CD4-positive, alpha-beta T cell (primary cell): ENCODE measurements at regions not wholly inside any gene's neighbourhood (a gene's known extent, or its start where the extent isn't known, plus 50 kb on each side); places are given as distances from the start of the nearest gene placed in this dataset.

ENCODE experiments used
- ATAC-seq: fragments of 200-7000 bp; cut with Tn5 transposase; one replicate; pipeline ENCODE4 v1.10.0; 2022; ENCODE audit warnings: mild to moderate bottlenecking; ENCODE audit not compliant: poor library complexity
- CTCF ChIA-PET: fragments of 350-600 bp; sonication (Branson Sonifier 250); formaldehyde crosslinking; loops from one replicate; lab custom pipeline; 2021; ENCODE audit warnings: antibody characterized with exemption, inconsistent platforms; lab: Charles Lee
- POLR2A ChIA-PET: fragments of 350-600 bp; sonication (Branson Sonifier 250); formaldehyde crosslinking; loops from one replicate; lab custom pipeline; 2021; ENCODE audit warnings: antibody characterized with exemption, inconsistent platforms; lab: Charles Lee
- DNase-seq, 14 experiments: peaks; one replicate each; pipeline ENCODE4 v3.0.0-alpha.2; 2013 to 2020; ENCODE audit warnings: mixed read lengths in 2 of 14
- H3K27ac ChIP-seq, 2 donors: one replicate each; pipeline versions ENCODE4 v1.5.1 to v1.7.0; 2013; ENCODE audit warnings: low read length in 2 of 2, low read depth in 1 of 2, mild to moderate bottlenecking in 1 of 2
- H3K27me3 ChIP-seq, 2 experiments: 1 replicate in 1 of 2; 2 replicates in 1 of 2; pipeline versions ENCODE4 v1.6.1 to v1.7.0; 2013; ENCODE audit warnings: low read length in 2 of 2, control low read depth in 1 of 2, mild to moderate bottlenecking in 1 of 2, moderate library complexity in 1 of 2; ENCODE audit not compliant: insufficient read depth in 2 of 2, control insufficient read depth in 1 of 2
- H3K36me3 ChIP-seq: one replicate; pipeline ENCODE4 v1.6.1; 2013; ENCODE audit warnings: low read length, control low read depth; ENCODE audit not compliant: insufficient read depth
- H3K4me1 ChIP-seq: one replicate; pipeline ENCODE4 v1.6.1; 2013; ENCODE audit warnings: low read length, control low read depth; ENCODE audit not compliant: insufficient read depth
- H3K4me3 ChIP-seq: one replicate; pipeline ENCODE4 v1.5.1; 2013; ENCODE audit warnings: mild to moderate bottlenecking, low read length, moderate library complexity
- H3K9me3 ChIP-seq, 2 experiments: 1 replicate in 1 of 2; 2 replicates in 1 of 2; pipeline versions ENCODE4 v1.6.1 to v1.7.0; 2013; ENCODE audit warnings: low read length in 2 of 2, mild to moderate bottlenecking in 2 of 2, control low read depth in 1 of 2, moderate library complexity in 1 of 2; ENCODE audit not compliant: control insufficient read depth in 1 of 2, insufficient read depth in 1 of 2
- H3K27ac Mint-ChIP-seq: one replicate; pipeline ENCODE4 v1.8.0; 2020; ENCODE audit warnings: mixed read lengths
- H3K27me3 Mint-ChIP-seq: one replicate; pipeline ENCODE4 v1.8.0; 2021; ENCODE audit warnings: mixed read lengths
- H3K36me3 Mint-ChIP-seq: one replicate; pipeline ENCODE4 v1.8.0; 2021; ENCODE audit warnings: low read depth, mixed read lengths
- H3K4me1 Mint-ChIP-seq: one replicate; pipeline ENCODE4 v1.8.0; 2021; ENCODE audit warnings: low read depth, mixed read lengths
- H3K4me3 Mint-ChIP-seq: one replicate; pipeline ENCODE4 v1.8.0; 2020; ENCODE audit warnings: mild to moderate bottlenecking, mixed read lengths
- H3K9me3 Mint-ChIP-seq: one replicate; pipeline ENCODE4 v1.8.0; 2020; ENCODE audit warnings: mixed read lengths
- intact Hi-C, 2 experiments: fragments of 100-400 bp; cut with DNase I in 1 of 2; cut with micrococcal nuclease in 1 of 2; formaldehyde crosslinking; loops; one replicate each; pipeline versions ENCODE4 v1.15.1 to v1.9.0; 2023 to 2025; cut with DNase I, micrococcal nuclease
- TF ChIP-seq, protein P1 (sequence below): fragments of 200-600 bp; IDR thresholded peaks from one replicate; pipeline ENCODE4 v1.8.0; 2022; ENCODE audit warnings: antibody characterized with exemption, mild to moderate bottlenecking

DNA sequence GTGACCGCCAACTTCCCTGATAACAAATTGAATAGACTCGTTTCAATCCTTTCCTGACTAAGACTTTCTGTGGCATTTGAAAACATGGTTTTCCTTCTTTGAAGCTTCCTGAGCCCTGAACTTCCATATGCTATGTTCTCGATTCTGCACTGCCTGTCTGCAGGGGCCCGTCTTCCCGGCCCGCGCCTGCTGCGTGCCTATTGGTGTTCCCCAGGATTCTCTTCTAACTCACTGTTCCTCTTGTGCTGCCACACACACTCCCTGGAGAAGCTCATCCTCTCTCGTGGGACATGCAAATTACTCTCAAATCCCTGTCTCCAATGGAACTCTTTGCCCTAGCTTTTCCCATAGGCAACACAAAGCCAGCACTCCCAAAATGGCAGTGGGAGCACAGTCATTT lies 262.9 kb upstream of the GATB start:
- Mint-ChIP-seq H3K27ac (no peak overlapping the region), H3K4me1 (peaks cover 4% of the 10 kb centered on the region), H3K36me3 (no peaks in the 10 kb centered on the region), H3K9me3 (no peaks in the 10 kb centered on the region), H3K27me3 (no peaks in the 10 kb centered on the region), H3K4me3 (no peak overlapping the region)
- intact Hi-C loops: no loop called here
- DNase-seq (no peak), ATAC-seq (no peak)
- ChIA-PET CTCF (no interaction called here), POLR2A (no interaction called here)
- peaks cover 26% of the 10 kb centered on the region for H3K4me1 ChIP-seq
- TF ChIP-seq, protein P1, sequence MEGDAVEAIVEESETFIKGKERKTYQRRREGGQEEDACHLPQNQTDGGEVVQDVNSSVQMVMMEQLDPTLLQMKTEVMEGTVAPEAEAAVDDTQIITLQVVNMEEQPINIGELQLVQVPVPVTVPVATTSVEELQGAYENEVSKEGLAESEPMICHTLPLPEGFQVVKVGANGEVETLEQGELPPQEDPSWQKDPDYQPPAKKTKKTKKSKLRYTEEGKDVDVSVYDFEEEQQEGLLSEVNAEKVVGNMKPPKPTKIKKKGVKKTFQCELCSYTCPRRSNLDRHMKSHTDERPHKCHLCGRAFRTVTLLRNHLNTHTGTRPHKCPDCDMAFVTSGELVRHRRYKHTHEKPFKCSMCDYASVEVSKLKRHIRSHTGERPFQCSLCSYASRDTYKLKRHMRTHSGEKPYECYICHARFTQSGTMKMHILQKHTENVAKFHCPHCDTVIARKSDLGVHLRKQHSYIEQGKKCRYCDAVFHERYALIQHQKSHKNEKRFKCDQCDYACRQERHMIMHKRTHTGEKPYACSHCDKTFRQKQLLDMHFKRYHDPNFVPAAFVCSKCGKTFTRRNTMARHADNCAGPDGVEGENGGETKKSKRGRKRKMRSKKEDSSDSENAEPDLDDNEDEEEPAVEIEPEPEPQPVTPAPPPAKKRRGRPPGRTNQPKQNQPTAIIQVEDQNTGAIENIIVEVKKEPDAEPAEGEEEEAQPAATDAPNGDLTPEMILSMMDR: no peak
- no peaks in the 10 kb centered on the region for H3K27me3 ChIP-seq
- H3K4me3 ChIP-seq: no peak overlapping the region
- H3K36me3 ChIP-seq: no peaks in the 10 kb centered on the region
- H3K9me3 ChIP-seq: peaks cover 0 to 4% of the 10 kb centered on the region in 2 experiments
- H3K27ac ChIP-seq: no peak overlapping the region

DNA sequence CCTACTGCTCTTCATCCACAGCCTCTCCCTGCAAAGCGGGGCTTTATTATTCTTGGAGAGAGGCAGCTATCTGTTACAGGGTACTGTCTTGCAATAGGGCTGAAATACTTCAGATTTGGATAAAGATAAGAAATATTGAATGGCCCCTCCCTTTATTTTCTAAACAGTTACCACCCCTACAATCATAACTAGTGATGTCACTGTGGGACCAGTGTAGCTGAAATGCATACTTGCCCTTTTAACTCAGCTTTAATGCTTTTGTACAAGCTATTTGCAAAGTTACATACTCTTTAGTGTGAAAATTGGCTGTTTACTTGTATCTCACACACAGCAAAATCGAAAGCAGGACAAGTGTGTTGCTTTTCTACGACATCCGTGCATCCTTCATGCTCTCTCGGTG lies 261.7 kb upstream of the GATB start:
- Mint-ChIP-seq H3K27me3 (no peaks in the 10 kb centered on the region), H3K36me3 (no peaks in the 10 kb centered on the region), H3K27ac (no peak overlapping the region), H3K9me3 (no peaks in the 10 kb centered on the region), H3K4me3 (no peak overlapping the region), H3K4me1 (peaks cover 2% of the 10 kb centered on the region)
- H3K27me3 ChIP-seq: no peaks in the 10 kb centered on the region
- intact Hi-C loops: no loop called here
- peaks cover 0 to 4% of the 10 kb centered on the region in 2 experiments for H3K9me3 ChIP-seq
- DNase-seq (no peak), ATAC-seq (no peak)
- H3K4me1 ChIP-seq: peaks cover 26% of the 10 kb centered on the region
- CTCF ChIA-PET: no interaction called here
- H3K4me3 ChIP-seq: no peak overlapping the region
- TF ChIP-seq, protein P1: no peak
- no peaks in the 10 kb centered on the region for H3K36me3 ChIP-seq
- H3K27ac ChIP-seq: no peak overlapping the region
- POLR2A ChIA-PET: no interaction called here

DNA sequence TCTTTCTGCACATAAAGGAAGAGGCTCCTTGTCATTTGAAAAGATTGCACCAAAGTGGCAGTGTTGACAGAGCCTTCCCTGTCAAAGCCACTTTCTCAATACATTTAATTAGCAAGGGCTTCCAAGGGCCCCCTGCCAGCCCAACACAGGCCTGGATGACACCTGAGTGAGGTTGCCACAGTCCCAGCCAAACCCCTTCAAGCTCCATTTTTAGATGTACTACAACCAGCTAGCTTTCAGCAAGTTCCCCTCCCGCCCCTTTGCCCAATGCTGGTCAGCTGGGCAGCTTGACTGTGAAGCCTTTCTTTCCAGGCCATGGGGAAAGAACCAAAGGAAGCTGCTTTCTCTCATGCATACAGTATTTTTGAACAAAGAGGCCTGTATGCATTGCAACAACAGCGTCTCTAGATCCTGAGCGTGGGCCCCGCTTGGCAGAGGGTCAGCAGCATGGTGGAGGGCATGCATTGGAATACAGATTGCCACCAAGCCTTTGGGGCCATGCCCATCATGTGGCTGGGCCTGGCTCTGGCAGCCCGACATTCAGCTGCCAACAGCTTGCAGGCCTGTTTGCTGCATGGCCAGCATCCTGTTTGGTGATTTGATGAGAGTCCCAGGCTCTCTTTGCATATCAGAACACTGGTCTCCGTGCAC lies 261.1 kb upstream of the GATB start:
- H3K27ac Mint-ChIP-seq: no peak overlapping the region

More for the DNA sequence above, 261.1 kb upstream of the GATB start:
- intact Hi-C loops: no loop called here
- ATAC-seq: no peak
- ChIA-PET CTCF (no interaction called here), POLR2A (interaction anchor here (1.0 to 1.5 kb wide), 2 partner anchors 9 to 31 kb away, joined by 3 read pairs; no protein-coding TSS in a partner anchor)
- no peaks in the 10 kb centered on the region for H3K9me3 Mint-ChIP-seq
- Histone ChIP-seq H3K4me1 (peaks cover 26% of the 10 kb centered on the region), H3K27ac (no peak overlapping the region), H3K36me3 (no peaks in the 10 kb centered on the region), H3K9me3 (peaks cover 0 to 4% of the 10 kb centered on the region in 2 experiments), H3K27me3 (no peaks in the 10 kb centered on the region), H3K4me3 (no peak overlapping the region)
- no peak for DNase-seq
- no peaks in the 10 kb centered on the region for H3K27me3 Mint-ChIP-seq
- TF ChIP-seq, protein P1: no peak
- no peak overlapping the region for H3K4me3 Mint-ChIP-seq
- H3K36me3 Mint-ChIP-seq: no peaks in the 10 kb centered on the region
- no peaks in the 10 kb centered on the region for H3K4me1 Mint-ChIP-seq
